Fibroblast of the conjunctiva (primary cell): ENCODE measurements at regions not wholly inside any gene's neighbourhood (a gene's known extent, or its start where the extent isn't known, plus 50 kb on each side); places are given as distances from the start of the nearest gene placed in this dataset.
A peak's percentile ranks its signal among the peaks of the same experiment; 100 is the strongest.

ENCODE experiments used
- DNase-seq: peaks from one replicate; pipeline ENCODE4 v3.0.0-alpha.2; 2010; ENCODE audit warnings: low read depth

- DNase-seq = no peak
Observed at GRCh38 chr5:103842936-103843335, 280.3 kb upstream of the NUDT12 start.

- no peak for DNase-seq
Observed at GRCh38 chr5:103840600-103840999, 278.0 kb upstream of the NUDT12 start.

GRCh38 chr5:103834216-103834615 lies 271.6 kb upstream of the NUDT12 start:
- DNase-seq = no peak

- DNase-seq = no peak
Observed at GRCh38 chr5:103829585-103829984, 267.0 kb upstream of the NUDT12 start.

GRCh38 chr5:103827976-103828375 lies 265.4 kb upstream of the NUDT12 start:
- DNase-seq = no peak

- DNase-seq = no peak
Observed at GRCh38 chr5:103821361-103821760, 258.8 kb upstream of the NUDT12 start.

GRCh38 chr5:103808464-103809106 lies 246.0 kb upstream of the NUDT12 start:
- peak; percentile 38 for DNase-seq

- no peak for DNase-seq
Observed at GRCh38 chr5:103804711-103805110, 242.1 kb upstream of the NUDT12 start.

- DNase-seq = no peak
Observed at GRCh38 chr5:103801681-103802080, 239.1 kb upstream of the NUDT12 start.

- peak; percentile 18 for DNase-seq
Observed at GRCh38 chr5:103800741-103801495, 238.3 kb upstream of the NUDT12 start.

- no peak for DNase-seq
Observed at GRCh38 chr5:103793595-103794182, 231.1 kb upstream of the NUDT12 start.

- DNase-seq = no peak
Observed at GRCh38 chr5:103785569-103785968, 223.0 kb upstream of the NUDT12 start.

- DNase-seq = no peak
Observed at GRCh38 chr5:103783669-103784068, 221.1 kb upstream of the NUDT12 start.

- no peak for DNase-seq
Observed at GRCh38 chr5:103780794-103781193, 218.2 kb upstream of the NUDT12 start.

GRCh38 chr5:103774721-103775120 lies 212.1 kb upstream of the NUDT12 start:
- DNase-seq = no peak

GRCh38 chr5:103772248-103772647 lies 209.7 kb upstream of the NUDT12 start:
- no peak for DNase-seq

GRCh38 chr5:103764403-103764802 lies 201.8 kb upstream of the NUDT12 start:
- no peak for DNase-seq

GRCh38 chr5:103758996-103759395 lies 196.4 kb upstream of the NUDT12 start:
- no peak for DNase-seq

GRCh38 chr5:103755974-103756373 lies 193.4 kb upstream of the NUDT12 start:
- no peak for DNase-seq

GRCh38 chr5:103745353-103746065 lies 182.9 kb upstream of the NUDT12 start:
- DNase-seq = peak; percentile 24

GRCh38 chr5:103744159-103744558 lies 181.6 kb upstream of the NUDT12 start:
- DNase-seq = peak; percentile 46

GRCh38 chr5:103743421-103743820 lies 180.8 kb upstream of the NUDT12 start:
- DNase-seq = no peak

- no peak for DNase-seq
Observed at GRCh38 chr5:103741984-103742383, 179.4 kb upstream of the NUDT12 start.
